ENCODE measurements at regions not wholly inside any gene's neighbourhood (a gene's known extent, or its start where the extent isn't known, plus 50 kb on each side); places are given as distances from the start of the nearest gene placed in this dataset.

- no peak overlapping the region for H3K4me3 ChIP-seq (ENCODE audit: low read length)
- no peak for TF ChIP-seq CTCF (conservative IDR thresholded peaks at IDR 0.05; ENCODE audit: low read length)
- no peak for DNase-seq (ENCODE audit: low read depth)
Measured at GRCh38 chr20:52564594-52564993, 373.0 kb upstream of the ZFP64 start.

- DNase-seq (ENCODE audit: low read depth) = peak; percentile 75
- TF ChIP-seq CTCF (conservative IDR thresholded peaks at IDR 0.05; ENCODE audit: low read length) = no peak
- no peak overlapping the region for H3K4me3 ChIP-seq (ENCODE audit: low read length)
Measured at GRCh38 chr20:52552181-52552872, 360.7 kb upstream of the ZFP64 start.

- DNase-seq (ENCODE audit: low read depth) = no peak
- TF ChIP-seq CTCF (conservative IDR thresholded peaks at IDR 0.05; ENCODE audit: low read length) = no peak
- no peak overlapping the region for H3K4me3 ChIP-seq (ENCODE audit: low read length)
Measured at GRCh38 chr20:52542131-52542530, 350.6 kb upstream of the ZFP64 start.

- no peak overlapping the region for H3K4me3 ChIP-seq (ENCODE audit: low read length)
- TF ChIP-seq CTCF (conservative IDR thresholded peaks at IDR 0.05; ENCODE audit: low read length) = no peak
- DNase-seq (ENCODE audit: low read depth) = no peak
Measured at GRCh38 chr20:52540509-52540908, 348.9 kb upstream of the ZFP64 start.

- DNase-seq (ENCODE audit: low read depth) = no peak
- no peak overlapping the region for H3K4me3 ChIP-seq (ENCODE audit: low read length)
- TF ChIP-seq CTCF (conservative IDR thresholded peaks at IDR 0.05; ENCODE audit: low read length) = no peak
Measured at GRCh38 chr20:52539891-52540290, 348.3 kb upstream of the ZFP64 start.

- H3K4me3 ChIP-seq (ENCODE audit: low read length) = no peak overlapping the region
- TF ChIP-seq CTCF (conservative IDR thresholded peaks at IDR 0.05; ENCODE audit: low read length) = no peak
- no peak for DNase-seq (ENCODE audit: low read depth)
Measured at GRCh38 chr20:52536841-52537400, 345.3 kb upstream of the ZFP64 start.

- no peak for TF ChIP-seq CTCF (conservative IDR thresholded peaks at IDR 0.05; ENCODE audit: low read length)
- H3K4me3 ChIP-seq (ENCODE audit: low read length) = no peak overlapping the region
- DNase-seq (ENCODE audit: low read depth) = no peak
Measured at GRCh38 chr20:52536040-52536439, 344.5 kb upstream of the ZFP64 start.

Data from AG10803 (cell line).